Astrocyte of the hippocampus (primary cell): ENCODE measurements at regions not wholly inside any gene's neighbourhood (a gene's known extent, or its start where the extent isn't known, plus 50 kb on each side); places are given as distances from the start of the nearest gene placed in this dataset.

Experiments used
- DNase-seq: peaks from one replicate; pipeline ENCODE4 v3.0.0; 2011; ENCODE audit warnings: low read depth, low spot score

DNA sequence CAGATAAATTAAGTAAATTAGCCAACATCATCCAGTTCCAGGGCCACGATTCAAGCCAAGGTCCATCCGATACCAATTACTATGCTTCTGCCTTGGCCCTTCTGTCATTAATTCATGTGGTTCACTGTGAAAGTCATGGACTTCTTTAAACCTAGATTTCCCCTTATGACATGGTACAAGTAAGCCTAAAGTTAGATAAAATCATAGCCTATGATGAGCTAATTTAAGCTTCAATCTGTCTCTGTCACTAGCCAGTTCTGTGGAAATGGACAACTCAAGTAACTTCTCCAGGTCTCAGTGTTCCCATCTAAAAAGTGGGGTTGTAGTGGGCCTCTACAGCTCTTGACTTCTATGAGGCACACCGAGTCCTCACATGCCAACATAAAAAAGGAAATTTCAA lies 225.5 kb upstream of the MARCKS start:
- no peak for DNase-seq

GRCh38 chr6:113632220-113632864 lies 224.8 kb upstream of the MARCKS start:
- peak; percentile 87 for DNase-seq

DNA sequence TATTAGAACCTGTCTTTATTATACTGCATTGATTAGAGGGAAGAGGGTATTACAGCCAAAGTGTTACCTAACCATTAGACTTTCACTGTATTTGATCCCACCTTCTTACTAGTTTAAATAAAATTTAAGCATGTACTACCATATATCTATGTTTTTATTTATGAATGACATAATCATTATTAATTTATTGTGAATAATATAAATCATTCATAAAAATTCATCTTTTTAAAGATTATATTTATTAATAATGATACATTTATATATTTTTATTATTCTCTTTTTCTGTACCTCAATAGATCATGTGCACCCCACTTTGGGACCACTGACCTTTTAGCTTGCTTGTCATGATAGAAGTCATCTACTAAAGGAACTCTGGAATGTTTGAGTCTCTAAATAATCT lies 223.5 kb upstream of the MARCKS start:
- DNase-seq: no peak

GRCh38 chr6:113634352-113635163 lies 222.6 kb upstream of the MARCKS start:
- no peak for DNase-seq

GRCh38 chr6:113635222-113635986 lies 221.7 kb upstream of the MARCKS start:
- DNase-seq: no peak

DNA sequence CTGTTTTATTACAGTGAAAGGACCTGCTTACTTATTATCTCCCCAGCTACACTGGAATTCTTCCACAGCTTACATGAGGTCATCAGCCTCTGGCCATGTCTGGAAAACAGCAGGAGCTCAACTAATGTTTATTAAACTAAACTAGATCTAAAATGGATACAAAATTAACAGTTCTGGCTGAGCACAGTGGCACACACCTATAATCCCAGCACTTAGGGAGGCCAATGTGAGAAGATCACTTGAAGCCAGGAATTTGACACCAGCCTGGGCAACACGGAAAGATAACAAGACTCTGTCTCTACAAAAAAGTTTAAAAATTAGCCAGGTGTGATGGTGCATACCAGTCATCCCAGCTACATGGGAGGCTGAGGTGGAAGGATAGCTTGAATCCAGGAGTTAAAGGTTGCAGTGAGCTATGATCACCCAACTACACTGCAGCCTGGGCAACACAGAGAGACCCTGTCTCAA lies 220.8 kb upstream of the MARCKS start:
- DNase-seq: peak; percentile 37

DNA sequence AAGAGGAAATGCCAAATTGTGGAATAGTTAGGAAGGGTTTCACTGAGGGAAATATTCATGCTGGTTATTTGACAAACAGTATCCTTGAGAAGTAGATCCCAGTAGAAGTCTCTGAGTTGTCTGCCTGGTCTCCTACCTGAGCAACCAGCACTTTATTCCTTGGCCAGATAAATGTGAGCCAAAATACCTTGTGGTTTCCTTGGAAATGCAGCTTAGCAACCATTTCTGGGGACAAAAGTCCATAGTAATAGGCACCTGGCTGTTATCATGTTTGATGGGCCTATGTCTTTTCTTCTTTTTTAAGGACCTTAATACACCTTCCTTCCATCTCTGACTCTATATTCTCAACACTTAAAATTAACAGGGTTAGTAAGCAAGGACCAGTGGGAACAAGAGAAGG lies 217.1 kb upstream of the MARCKS start:
- no peak for DNase-seq

DNA sequence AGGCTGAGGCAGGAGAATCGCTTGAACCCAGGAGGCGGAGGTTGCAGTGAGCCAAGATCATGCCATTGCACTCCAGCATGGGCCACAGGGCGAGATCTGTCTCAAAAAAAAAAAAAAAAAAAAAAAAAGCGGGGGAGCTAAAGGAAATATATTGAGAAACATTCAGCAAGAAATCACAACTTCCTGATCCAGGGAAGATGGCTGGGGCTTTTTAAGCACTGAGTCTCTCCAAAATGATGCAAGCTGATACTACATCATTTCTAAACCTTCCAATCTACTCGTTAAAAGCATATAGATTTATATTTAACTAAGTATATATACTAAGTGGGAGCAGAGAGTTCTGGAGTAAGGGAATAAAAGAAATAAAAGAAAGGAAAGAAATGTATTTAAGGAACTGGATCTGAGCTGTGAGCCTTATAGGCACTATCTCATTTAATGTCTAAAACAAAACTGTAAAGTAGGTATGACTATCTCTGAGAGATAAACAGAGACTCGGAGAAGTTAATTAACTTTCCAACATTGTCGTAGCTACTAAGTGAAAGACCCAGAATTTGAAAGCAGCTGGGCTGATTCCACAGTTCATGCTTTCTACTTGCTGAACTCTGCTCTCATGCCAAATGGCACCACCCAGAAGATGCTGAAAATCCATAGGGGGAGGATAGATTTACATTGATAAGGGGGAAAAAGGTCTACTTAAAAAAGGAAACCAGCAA lies 215.0 kb upstream of the MARCKS start:
- DNase-seq: no peak

DNA sequence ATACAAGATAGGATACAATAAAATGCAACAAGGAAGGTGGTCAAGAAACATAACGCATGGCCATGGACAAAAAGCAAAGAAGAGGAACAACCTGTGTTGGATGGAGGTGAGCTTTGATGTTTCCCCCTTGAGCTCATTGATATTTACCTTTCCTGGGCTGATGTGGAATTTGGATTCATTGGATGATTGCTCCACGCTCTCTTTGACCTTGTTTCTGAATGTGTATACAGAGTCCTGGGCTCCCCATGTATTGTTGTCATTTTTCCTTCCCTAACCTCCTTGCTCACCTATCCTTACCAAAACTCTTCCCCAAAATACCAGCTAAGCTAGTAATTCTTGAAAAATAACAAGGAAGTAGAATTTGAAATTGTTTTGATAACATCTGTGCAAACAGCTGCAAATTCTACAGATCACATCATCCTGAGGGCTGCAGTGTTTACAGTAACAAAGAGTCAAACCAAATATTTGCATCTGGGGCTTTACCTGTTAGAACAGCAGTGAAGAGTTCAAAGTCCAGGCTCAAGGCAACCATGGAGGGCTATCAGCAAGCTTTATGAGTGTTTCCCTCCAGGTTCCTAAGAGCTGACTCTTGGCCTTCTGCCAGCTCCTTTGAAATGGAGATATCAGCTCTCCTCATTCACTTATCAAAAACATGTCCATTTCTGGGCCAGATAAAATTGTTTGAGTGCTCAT lies 214.3 kb upstream of the MARCKS start:
- no peak for DNase-seq

GRCh38 chr6:113643407-113643770 lies 213.8 kb upstream of the MARCKS start:
- DNase-seq: no peak

DNA sequence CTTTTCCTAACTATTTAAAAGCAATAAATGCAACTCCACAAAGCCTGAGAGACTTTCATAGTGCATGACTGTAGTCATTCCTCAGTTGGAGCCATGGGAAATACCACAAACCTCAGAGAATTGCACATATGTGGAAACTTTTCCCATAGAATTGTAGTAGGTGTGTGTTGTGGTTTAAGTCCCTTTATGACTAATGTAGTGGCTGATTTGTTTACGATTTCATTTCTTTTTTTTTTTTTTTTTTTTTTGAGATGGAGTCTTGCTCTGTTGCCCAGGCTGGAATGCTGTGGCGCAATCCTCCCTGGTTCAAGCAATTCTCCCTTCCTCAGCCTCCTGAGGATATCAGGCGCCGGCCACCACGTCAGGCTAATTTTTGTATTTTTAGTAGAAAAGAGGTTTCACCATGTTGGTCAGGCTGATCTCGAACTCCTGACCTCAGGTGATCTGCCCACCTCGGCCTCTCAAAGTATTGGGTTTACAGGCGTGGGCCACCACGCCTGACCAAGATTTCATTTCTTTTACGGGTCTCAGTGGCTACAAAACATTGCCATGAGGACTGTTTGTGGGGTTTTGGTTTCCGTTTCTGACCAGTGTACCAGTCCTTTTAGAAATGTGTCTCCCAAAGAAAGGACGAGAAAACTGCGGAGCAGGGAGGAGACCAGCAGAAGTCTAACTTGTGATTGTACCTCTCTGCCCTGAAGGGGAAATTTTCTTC lies 212.1 kb upstream of the MARCKS start:
- DNase-seq: peak; percentile 93

DNA sequence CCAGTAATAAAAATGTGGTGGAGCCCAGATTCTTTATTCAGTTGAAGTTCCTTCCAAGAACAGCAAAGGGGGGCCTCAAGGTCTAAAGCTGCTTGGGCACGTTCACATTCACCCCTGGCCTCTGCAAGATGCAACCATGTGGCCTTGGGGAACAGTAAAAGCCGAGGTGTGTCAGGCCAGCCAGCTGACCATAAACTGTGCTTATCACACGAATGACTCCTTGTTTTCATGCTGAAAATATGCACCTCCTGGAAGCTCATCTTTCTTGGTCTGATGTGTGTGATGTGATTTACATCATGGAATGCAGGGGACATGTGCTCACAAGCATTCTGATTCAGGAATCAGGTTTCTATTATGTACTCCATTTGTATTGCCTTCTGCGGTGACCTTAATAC lies 211.6 kb upstream of the MARCKS start:
- peak; percentile 84 for DNase-seq

DNA sequence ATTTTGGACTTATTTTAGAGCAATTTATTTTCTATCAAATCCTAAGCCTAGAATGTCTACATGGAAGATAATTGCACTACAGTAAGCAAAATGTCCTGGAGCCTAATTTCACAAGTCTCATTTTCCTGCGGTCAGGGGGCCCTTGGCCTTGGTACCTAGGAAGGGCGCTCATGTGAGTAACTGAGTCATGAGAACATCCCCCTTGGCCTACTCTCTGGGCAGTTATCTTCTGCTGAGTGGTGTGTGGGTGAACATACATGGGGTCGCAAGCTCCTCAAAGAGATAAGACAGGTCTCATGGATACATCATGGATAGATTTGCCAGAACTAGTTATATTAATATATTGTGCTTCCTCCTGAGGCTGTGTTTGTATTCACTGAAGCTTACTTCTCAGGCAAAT lies 211.2 kb upstream of the MARCKS start:
- DNase-seq: no peak

GRCh38 chr6:113646701-113647100 lies 210.4 kb upstream of the MARCKS start:
- DNase-seq: no peak

DNA sequence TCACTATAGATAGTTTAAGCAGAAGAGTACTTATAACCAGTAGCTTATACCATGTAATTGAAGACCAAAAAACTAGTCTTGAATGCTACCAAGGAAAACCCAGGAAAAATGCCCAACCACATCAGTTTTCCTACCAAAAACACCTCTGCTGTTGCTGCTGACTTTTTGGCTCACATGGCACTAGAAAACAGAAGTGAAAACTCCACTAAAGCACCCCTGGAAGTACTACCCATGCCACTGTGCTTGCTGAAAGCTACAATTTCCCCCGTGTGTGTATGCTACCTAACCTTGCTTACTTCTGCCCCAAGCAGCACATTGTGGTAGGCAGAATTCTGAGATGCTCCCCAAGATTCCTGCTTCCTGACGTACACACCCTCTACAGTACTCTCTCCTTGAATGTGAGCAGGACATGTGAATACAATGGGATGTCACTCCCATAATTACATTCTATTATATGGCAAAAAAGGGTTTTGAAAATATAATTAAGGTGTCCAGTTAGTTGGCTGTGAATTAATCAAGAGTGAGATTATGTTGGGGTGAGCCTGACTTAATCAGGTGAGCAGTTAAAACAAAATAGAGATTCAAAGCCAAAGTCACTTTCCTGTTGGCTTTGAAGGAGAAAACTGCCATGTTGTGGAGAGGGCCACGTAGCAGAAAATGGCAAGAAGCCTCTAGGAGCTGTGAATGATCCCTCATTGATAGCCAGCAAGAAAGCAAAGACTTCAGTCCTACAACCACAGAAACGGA lies 209.8 kb upstream of the MARCKS start:
- no peak for DNase-seq

- no peak for DNase-seq
These were observed 208.4 kb upstream of the MARCKS start for GRCh38 chr6:113648698-113649097.

DNA sequence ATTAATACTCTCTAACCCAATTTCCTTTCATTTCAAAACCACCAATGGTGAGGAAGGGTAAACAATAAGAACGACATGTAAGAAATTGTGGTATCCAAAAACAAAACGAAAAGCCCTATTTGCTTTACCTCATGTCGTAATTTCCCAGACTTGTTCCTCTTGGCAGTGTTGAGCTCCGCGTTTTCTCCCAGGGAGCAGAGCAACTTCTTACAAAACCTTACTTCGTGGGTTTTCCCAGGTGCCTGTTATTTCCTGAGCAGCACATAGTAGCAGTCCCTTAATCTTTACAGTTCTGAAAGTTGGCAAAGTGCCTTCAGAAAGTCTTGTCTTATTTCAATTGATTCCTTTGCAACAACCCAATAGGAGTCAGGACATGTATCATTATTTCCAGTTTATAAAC lies 207.9 kb upstream of the MARCKS start:
- DNase-seq: peak; percentile 51

DNA sequence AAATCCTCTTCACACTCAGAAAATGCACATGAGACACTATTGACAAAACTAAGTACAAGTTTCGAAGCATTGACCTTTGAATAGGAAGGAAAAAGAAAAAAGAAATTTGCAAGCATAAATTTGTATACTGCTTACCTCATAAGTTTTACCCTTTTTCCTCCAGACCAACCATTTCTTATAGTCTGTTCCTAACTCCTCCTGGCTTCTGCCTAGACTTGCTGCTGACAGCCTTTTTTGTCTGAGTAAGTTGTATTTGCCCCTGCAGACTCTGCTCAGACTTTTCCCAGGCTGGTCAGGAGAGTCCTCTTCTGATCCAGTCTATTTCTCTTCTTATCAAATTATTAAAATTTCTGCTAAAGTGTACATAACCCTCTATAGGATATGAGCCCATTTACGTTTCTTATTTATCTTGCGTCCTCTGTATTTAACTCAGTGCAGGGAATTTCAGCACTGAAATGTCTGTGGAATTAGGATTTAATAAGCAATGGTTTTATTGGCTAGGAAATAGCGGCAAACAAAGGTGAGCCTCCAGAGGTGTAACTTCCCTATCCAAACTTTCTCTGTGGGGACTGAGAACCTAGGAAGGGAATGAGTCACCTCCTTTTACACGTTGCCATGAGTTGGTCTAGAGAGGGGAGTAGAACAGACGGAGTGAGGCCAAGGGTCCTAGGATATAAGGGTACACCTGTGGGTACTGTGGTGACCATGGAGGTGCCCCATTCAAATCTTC lies 207.1 kb upstream of the MARCKS start:
- no peak for DNase-seq

DNA sequence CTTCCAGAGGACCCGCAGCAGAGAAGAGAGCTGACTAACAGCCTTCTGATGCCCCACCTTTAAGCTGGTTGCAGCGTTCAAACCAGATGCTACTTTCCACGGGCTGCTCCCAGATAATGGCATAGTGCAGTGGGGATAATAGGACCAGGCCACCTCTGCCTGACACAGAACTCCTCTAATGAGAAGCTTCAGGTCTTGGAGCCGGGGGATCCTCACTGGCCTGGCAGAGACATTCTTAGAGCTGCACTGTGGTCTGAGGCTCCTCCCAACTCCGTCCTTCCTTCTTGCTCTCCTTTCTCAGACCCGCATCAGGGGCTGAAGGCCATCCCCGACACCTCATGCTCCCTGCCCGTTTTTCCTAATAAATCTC lies 206.6 kb upstream of the MARCKS start:
- DNase-seq: no peak
